ENCODE measurements at regions not wholly inside any gene's neighbourhood (a gene's known extent, or its start where the extent isn't known, plus 50 kb on each side); places are given as distances from the start of the nearest gene placed in this dataset.

DNA sequence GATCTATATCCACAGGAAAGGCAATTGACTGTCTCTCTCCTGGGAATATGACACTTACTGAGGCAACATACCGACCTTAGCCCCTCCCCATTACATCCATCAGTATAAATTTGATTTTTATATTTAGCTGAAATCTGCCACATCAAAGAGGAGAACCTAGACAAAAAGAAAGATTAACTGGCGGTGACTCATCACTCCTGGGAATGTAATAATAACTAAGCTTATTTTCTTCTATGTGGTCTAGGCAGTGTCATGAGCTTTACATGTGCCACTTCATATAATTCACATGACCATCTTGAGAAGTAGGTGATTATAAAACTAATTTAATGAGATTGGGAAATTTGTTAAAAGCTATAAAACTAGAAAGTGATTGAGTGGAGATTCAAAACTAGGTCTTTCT, 520.0 kb upstream of the HS3ST5 start:
- no peak overlapping the region for H3K9ac ChIP-seq
- H3K27ac ChIP-seq = no peak overlapping the region
- H3K4me2 ChIP-seq (ENCODE audit: low read length) = no peak overlapping the region
- no peak for TF ChIP-seq CTCF (IDR thresholded peaks at IDR 0.05)
- H3K79me2 ChIP-seq = no peaks in the 10 kb centered on the region
- no peak overlapping the region for H2AFZ ChIP-seq
- H3K4me3 ChIP-seq (ENCODE audit: low read depth, low read length) = no peak overlapping the region
- no peaks in the 10 kb centered on the region for H3K4me1 ChIP-seq
- H3K36me3 ChIP-seq (ENCODE audit: control insufficient read depth, insufficient read depth, low read length) = no peaks in the 10 kb centered on the region
- no peaks in the 10 kb centered on the region for H3K9me3 ChIP-seq (ENCODE audit: control insufficient read depth, low read length)
- no peaks in the 10 kb centered on the region for H3K27me3 ChIP-seq (ENCODE audit: control insufficient read depth, insufficient read depth, low read length)

GRCh38 chr6:114862064-114862463, 519.2 kb upstream of the HS3ST5 start:
- no peaks in the 10 kb centered on the region for H3K79me2 ChIP-seq
- H3K4me3 ChIP-seq (ENCODE audit: low read depth, low read length) = no peak overlapping the region
- H3K27me3 ChIP-seq (ENCODE audit: control insufficient read depth, insufficient read depth, low read length) = no peaks in the 10 kb centered on the region
- H3K36me3 ChIP-seq (ENCODE audit: control insufficient read depth, insufficient read depth, low read length) = no peaks in the 10 kb centered on the region
- H3K9ac ChIP-seq = no peak overlapping the region
- TF ChIP-seq CTCF (IDR thresholded peaks at IDR 0.05) = no peak
- no peak overlapping the region for H3K4me2 ChIP-seq (ENCODE audit: low read length)
- no peak overlapping the region for H3K27ac ChIP-seq
- H3K4me1 ChIP-seq = no peaks in the 10 kb centered on the region
- no peaks in the 10 kb centered on the region for H3K9me3 ChIP-seq (ENCODE audit: control insufficient read depth, low read length)
- H2AFZ ChIP-seq = no peak overlapping the region

DNA sequence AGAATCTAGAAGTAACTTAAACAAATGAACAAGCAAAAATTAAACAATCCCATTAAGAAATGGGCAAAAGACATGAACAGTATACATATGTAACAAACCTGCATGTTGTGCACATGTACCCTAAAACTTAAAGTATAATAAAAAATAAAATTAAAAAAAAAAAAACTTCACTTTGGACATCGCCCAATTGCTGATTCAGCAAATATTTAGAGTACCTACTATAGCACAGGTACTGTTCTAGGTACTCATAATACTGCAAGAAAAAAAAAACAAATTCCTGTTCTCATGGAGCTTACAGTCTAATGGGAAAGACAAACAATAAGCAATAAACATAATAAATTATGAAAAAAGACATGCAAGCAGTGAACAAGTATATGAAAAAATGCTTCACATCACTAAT, 501.5 kb upstream of the HS3ST5 start:
- no peak for TF ChIP-seq CTCF (IDR thresholded peaks at IDR 0.05)

DNA sequence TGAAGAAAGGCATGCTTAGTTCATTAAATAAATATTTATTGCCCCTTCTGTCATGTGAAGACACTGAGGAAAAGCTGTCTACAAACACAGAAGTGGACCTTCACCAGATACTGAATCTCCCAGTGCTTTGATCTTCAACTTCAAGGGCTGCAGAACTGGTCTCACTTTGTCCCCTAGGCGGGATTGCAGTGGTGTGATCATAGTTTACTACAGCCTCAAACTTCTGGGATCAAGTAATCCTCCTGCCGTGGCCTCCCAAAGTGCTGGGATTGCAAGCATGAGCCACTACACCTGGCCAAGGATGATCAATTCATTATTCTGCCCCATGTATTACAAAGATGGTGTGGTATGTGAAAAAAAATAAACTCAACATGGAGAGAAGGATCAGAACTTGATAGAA, 496.2 kb upstream of the HS3ST5 start:
- H2AFZ ChIP-seq = no peak overlapping the region
- no peaks in the 10 kb centered on the region for H3K36me3 ChIP-seq (ENCODE audit: control insufficient read depth, insufficient read depth, low read length)
- H3K9me3 ChIP-seq (ENCODE audit: control insufficient read depth, low read length) = no peaks in the 10 kb centered on the region
- H3K27me3 ChIP-seq (ENCODE audit: control insufficient read depth, insufficient read depth, low read length) = no peaks in the 10 kb centered on the region
- TF ChIP-seq CTCF (IDR thresholded peaks at IDR 0.05) = no peak
- H3K27ac ChIP-seq = no peak overlapping the region
- H3K4me3 ChIP-seq (ENCODE audit: low read depth, low read length) = no peak overlapping the region
- H3K79me2 ChIP-seq = no peaks in the 10 kb centered on the region
- no peaks in the 10 kb centered on the region for H3K4me1 ChIP-seq
- no peak overlapping the region for H3K9ac ChIP-seq
- no peak overlapping the region for H3K4me2 ChIP-seq (ENCODE audit: low read length)

More for the DNA sequence above, 501.5 kb upstream of the HS3ST5 start:
- H2AFZ ChIP-seq = no peak overlapping the region
- no peak overlapping the region for H3K4me3 ChIP-seq (ENCODE audit: low read depth, low read length)
- no peaks in the 10 kb centered on the region for H3K27me3 ChIP-seq (ENCODE audit: control insufficient read depth, insufficient read depth, low read length)
- no peaks in the 10 kb centered on the region for H3K4me1 ChIP-seq
- no peaks in the 10 kb centered on the region for H3K79me2 ChIP-seq
- H3K9me3 ChIP-seq (ENCODE audit: control insufficient read depth, low read length) = no peaks in the 10 kb centered on the region
- no peaks in the 10 kb centered on the region for H3K36me3 ChIP-seq (ENCODE audit: control insufficient read depth, insufficient read depth, low read length)
- no peak overlapping the region for H3K27ac ChIP-seq
- no peak overlapping the region for H3K4me2 ChIP-seq (ENCODE audit: low read length)
- no peak overlapping the region for H3K9ac ChIP-seq

DNA sequence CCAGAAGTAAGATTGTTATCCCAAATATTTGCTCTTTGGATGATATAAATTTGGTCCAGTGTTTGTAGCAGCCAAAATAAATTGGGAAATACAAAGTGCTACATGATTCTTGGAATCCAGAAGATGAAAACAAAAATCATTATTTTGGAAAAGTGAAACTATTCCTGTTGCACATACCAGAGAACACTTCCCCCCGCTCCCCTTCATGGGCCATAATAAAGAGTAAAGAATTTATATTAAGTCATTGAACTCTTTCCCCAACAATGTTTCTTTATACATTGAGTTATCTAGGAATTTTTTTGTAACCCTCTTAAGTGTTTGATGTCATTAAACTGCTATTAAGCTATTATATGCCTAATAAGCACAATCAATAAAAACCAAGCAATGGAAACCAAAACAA, 490.4 kb upstream of the HS3ST5 start:
- H3K9me3 ChIP-seq (ENCODE audit: control insufficient read depth, low read length) = no peaks in the 10 kb centered on the region
- H3K27ac ChIP-seq = no peak overlapping the region
- no peak overlapping the region for H3K4me2 ChIP-seq (ENCODE audit: low read length)
- H2AFZ ChIP-seq = no peak overlapping the region
- H3K4me1 ChIP-seq = no peaks in the 10 kb centered on the region
- no peak for TF ChIP-seq CTCF (IDR thresholded peaks at IDR 0.05)
- H3K27me3 ChIP-seq (ENCODE audit: control insufficient read depth, insufficient read depth, low read length) = no peaks in the 10 kb centered on the region
- no peak overlapping the region for H3K9ac ChIP-seq
- no peaks in the 10 kb centered on the region for H3K36me3 ChIP-seq (ENCODE audit: control insufficient read depth, insufficient read depth, low read length)
- no peaks in the 10 kb centered on the region for H3K79me2 ChIP-seq
- no peak overlapping the region for H3K4me3 ChIP-seq (ENCODE audit: low read depth, low read length)
